DND-41 (cell line): ENCODE measurements at regions not wholly inside any gene's neighbourhood (a gene's known extent, or its start where the extent isn't known, plus 50 kb on each side); places are given as distances from the start of the nearest gene placed in this dataset.

ENCODE experiments used
- ATAC-seq: fragments of 200-7000 bp; cut with Tn5 transposase; 3 replicates; pipeline ENCODE4 v1.9.1; 2021; ENCODE audit warnings: low read depth; ENCODE audit not compliant: insufficient read depth
- DNase-seq: peaks from one replicate; pipeline ENCODE4 v3.0.0-alpha.2; 2020
- H2AFZ ChIP-seq: 2 replicates; pipeline ENCODE4 v1.6.0; 2012; ENCODE audit warnings: low read depth, low read length
- H3K27ac ChIP-seq: 2 replicates; pipeline ENCODE4 v1.5.1; 2012; ENCODE audit warnings: low read length, inconsistent platforms
- H3K27me3 ChIP-seq: fragments of 200-600 bp; sonication (generic); 2 replicates; pipeline ENCODE4 v1.6.0; 2012; ENCODE audit warnings: low read length, mild to moderate bottlenecking, inconsistent platforms; ENCODE audit not compliant: insufficient read depth, poor library complexity
- H3K36me3 ChIP-seq: 2 replicates; pipeline ENCODE4 v1.5.1; 2012; ENCODE audit warnings: low read length, inconsistent platforms; ENCODE audit not compliant: insufficient read depth
- H3K4me1 ChIP-seq: 2 replicates; pipeline ENCODE4 v1.5.1; 2012; ENCODE audit warnings: mild to moderate bottlenecking, low read length; ENCODE audit not compliant: insufficient read depth
- H3K4me2 ChIP-seq: 2 replicates; pipeline ENCODE4 v1.6.0; 2012; ENCODE audit warnings: mild to moderate bottlenecking, moderate library complexity, low read length, inconsistent platforms; ENCODE audit not compliant: insufficient read depth
- H3K4me3 ChIP-seq, 2 experiments: fragments of 200-600 bp in 1 of 2; shearing (Covaris generic) in 1 of 2; 2 replicates each; pipeline ENCODE4 v1.5.1; 2012 to 2016; ENCODE audit warnings: inconsistent platforms in 2 of 2, low read length in 2 of 2, mild to moderate bottlenecking in 2 of 2, low read depth in 1 of 2, moderate library complexity in 1 of 2
- H3K79me2 ChIP-seq: 2 replicates; pipeline ENCODE4 v1.6.0; 2012; ENCODE audit warnings: low read length, inconsistent platforms; ENCODE audit not compliant: insufficient read depth
- H3K9ac ChIP-seq: 2 replicates; pipeline ENCODE4 v1.6.0; 2012; ENCODE audit warnings: low read depth, mild to moderate bottlenecking, inconsistent platforms, low read length, moderate library complexity
- H3K9me3 ChIP-seq: 2 replicates; pipeline ENCODE4 v1.5.1; 2012; ENCODE audit warnings: low read length, moderate library complexity, mild to moderate bottlenecking, inconsistent platforms; ENCODE audit not compliant: insufficient read depth, severe bottlenecking
- H4K20me1 ChIP-seq: 2 replicates; pipeline ENCODE4 v1.6.0; 2012; ENCODE audit warnings: low read length; ENCODE audit not compliant: insufficient read depth
- EZH2 ChIP-seq: IDR thresholded peaks from 3 replicates; pipeline ENCODE4 v1.6.1; 2012; ENCODE audit warnings: borderline replicate concordance, low read depth, mild to moderate bottlenecking, moderate library complexity, low read length, inconsistent platforms; ENCODE audit not compliant: severe bottlenecking
- TF ChIP-seq, protein P1 (sequence below): IDR thresholded peaks from 2 replicates; pipeline ENCODE4 v1.5.1; 2012; ENCODE audit warnings: borderline replicate concordance, low read length, moderate library complexity, mild to moderate bottlenecking; ENCODE audit not compliant: poor library complexity, severe bottlenecking; ENCODE audit errors: extremely low read depth

DNA sequence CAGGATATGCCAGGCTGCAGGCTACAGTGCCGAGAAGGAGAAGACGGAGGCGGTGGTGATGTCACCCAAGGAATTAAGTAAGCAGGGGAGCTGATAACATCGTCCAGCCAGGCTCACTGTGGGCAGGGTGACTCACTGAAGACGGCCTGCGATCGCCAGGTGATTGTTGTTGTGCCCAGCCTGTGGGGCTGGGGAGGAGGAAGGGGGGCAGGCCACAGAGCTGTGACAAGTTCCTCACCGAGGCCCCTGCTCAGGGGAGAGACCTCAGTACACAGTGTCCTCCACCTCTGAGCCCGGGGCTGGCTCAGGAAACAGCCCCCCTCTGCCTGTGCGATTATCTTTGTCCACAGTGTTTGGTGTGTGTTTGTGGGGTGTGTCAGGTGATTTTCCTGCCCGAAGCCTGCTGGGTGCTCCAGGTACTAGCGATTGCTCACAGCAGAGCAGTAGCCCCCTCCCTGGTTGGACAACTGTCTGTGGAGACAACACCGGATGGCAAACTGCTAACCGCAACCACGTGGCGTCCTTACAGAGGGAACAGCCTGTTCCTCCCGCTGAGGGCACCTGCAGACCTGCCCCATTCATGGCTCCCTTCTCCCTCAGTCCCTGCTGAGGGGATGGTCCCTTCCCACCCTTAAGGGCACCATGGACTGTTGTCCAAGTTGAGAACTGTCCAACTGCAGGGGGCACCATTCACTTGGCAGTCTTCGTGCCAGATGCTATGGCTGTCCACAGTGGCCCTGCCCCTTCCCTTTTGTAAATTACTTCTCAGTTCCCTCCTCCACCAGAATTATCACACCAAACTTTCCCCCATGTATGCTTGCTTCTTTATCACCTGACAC lies 95.1 kb downstream of the ZFP36L2 start:
- peak overlapping the region; percentile 56 for H3K4me2 ChIP-seq
- no peaks in the 10 kb centered on the region for H3K27me3 ChIP-seq
- no peak overlapping the region for H2AFZ ChIP-seq
- peak overlapping the region; percentile 96 for H3K27ac ChIP-seq
- H3K9me3 ChIP-seq, result no peaks in the 10 kb centered on the region
- ATAC-seq (peak; percentile 62), DNase-seq (peak; percentile 98)
- no peaks in the 10 kb centered on the region for H3K36me3 ChIP-seq
- no peaks in the 10 kb centered on the region for H4K20me1 ChIP-seq
- peaks cover 100% of the 10 kb centered on the region for H3K4me1 ChIP-seq
- H3K79me2 ChIP-seq, result peaks cover 33% of the 10 kb centered on the region
- H3K9ac ChIP-seq, result peak overlapping the region; percentile 64
- peak overlapping the region in 1 of 2 experiments; percentile 43; a peak in 1 of 4 replicates for H3K4me3 ChIP-seq
- TF ChIP-seq EZH2, result no peak
- TF ChIP-seq, protein P1, sequence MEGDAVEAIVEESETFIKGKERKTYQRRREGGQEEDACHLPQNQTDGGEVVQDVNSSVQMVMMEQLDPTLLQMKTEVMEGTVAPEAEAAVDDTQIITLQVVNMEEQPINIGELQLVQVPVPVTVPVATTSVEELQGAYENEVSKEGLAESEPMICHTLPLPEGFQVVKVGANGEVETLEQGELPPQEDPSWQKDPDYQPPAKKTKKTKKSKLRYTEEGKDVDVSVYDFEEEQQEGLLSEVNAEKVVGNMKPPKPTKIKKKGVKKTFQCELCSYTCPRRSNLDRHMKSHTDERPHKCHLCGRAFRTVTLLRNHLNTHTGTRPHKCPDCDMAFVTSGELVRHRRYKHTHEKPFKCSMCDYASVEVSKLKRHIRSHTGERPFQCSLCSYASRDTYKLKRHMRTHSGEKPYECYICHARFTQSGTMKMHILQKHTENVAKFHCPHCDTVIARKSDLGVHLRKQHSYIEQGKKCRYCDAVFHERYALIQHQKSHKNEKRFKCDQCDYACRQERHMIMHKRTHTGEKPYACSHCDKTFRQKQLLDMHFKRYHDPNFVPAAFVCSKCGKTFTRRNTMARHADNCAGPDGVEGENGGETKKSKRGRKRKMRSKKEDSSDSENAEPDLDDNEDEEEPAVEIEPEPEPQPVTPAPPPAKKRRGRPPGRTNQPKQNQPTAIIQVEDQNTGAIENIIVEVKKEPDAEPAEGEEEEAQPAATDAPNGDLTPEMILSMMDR, result peak; percentile 74

DNA sequence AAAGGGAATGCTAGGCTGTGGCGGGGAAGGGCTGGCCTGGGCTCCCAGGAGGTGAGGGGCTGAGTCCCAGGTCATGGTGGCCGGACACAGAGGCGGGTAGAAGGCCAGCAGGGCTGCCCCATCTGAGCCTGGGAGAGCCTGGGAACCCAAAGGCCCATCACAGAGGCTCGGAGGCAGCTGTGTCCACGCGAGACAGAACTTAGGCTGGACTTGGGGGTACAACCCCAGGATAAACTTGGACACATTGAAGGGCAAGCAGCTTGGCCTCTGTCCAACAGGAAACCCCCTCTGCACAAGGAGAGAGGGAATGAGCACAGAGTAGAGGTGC lies 95.9 kb downstream of the ZFP36L2 start:
- ATAC-seq (no peak), DNase-seq (no peak)
- Histone ChIP-seq H3K4me2 (peak overlapping the region; percentile 56), H3K79me2 (peaks cover 32% of the 10 kb centered on the region), H3K4me1 (peaks cover 100% of the 10 kb centered on the region), H3K9ac (peak overlapping the region; percentile 64), H2AFZ (no peak overlapping the region), H4K20me1 (no peaks in the 10 kb centered on the region), H3K36me3 (no peaks in the 10 kb centered on the region), H3K9me3 (no peaks in the 10 kb centered on the region), H3K27ac (peak overlapping the region; percentile 96), H3K27me3 (no peaks in the 10 kb centered on the region), H3K4me3 (peak overlapping the region in 1 of 2 experiments; percentile 43; a peak in 1 of 4 replicates)
- TF ChIP-seq, protein P1, result no peak
- no peak for TF ChIP-seq EZH2

DNA sequence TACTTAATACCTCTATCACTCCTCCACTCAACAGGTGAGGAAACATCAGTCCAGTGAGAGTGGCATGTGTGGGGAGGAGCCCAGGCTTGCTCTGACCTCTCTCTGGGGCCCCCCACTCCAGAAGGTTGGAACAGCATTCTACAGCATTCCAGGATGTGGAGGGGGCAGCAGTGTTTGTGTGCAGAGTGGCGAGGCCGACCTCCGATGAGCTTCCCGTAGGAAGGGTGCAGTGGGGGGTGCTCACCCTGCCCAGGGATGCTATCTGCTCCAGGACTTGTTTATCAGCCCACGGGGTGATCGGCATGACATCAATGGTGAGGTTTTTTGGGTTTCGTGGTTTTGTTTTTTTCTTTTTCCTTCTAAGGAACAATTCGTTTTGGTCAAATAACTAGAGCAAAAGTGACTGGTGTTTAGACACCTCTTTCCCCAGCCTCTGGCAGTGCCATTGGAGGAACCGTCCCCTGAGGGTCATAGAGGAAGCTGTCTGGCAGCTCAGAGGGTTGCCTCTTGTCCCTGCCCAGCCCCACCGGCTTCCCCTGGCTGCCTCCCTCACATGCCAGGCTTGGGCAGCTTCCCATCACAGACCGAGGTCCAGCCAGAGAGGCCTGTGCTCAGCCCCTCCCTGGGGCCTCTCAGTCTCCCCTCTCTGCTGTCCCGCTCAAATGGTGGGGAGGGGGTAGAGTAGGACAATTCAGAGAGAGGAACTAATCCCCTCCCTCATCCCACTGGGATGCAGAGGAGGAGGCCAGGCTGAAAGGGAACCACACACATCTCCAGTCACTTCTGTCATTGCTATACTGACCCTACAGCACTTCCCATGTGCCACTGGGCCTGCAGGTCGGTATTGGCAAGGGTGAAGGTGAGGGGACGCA lies 96.5 kb downstream of the ZFP36L2 start:
- H3K9ac ChIP-seq, result peak overlapping the region; percentile 64
- H2AFZ ChIP-seq, result no peak overlapping the region
- H3K36me3 ChIP-seq, result no peaks in the 10 kb centered on the region
- no peak for ATAC-seq
- DNase-seq, result peak; percentile 40
- H3K4me1 ChIP-seq, result peaks cover 100% of the 10 kb centered on the region
- no peaks in the 10 kb centered on the region for H3K27me3 ChIP-seq
- H3K4me2 ChIP-seq, result peak overlapping the region; percentile 56
- no peaks in the 10 kb centered on the region for H4K20me1 ChIP-seq
- peaks cover 33% of the 10 kb centered on the region for H3K79me2 ChIP-seq
- H3K9me3 ChIP-seq, result no peaks in the 10 kb centered on the region
- peak overlapping the region in 1 of 2 experiments; percentile 43; a peak in 1 of 4 replicates for H3K4me3 ChIP-seq
- peak overlapping the region; percentile 96 for H3K27ac ChIP-seq
- no peak for TF ChIP-seq EZH2
- TF ChIP-seq, protein P1, result no peak
